ENCODE measurements at regions not wholly inside any gene's neighbourhood (a gene's known extent, or its start where the extent isn't known, plus 50 kb on each side); places are given as distances from the start of the nearest gene placed in this dataset.

DNA sequence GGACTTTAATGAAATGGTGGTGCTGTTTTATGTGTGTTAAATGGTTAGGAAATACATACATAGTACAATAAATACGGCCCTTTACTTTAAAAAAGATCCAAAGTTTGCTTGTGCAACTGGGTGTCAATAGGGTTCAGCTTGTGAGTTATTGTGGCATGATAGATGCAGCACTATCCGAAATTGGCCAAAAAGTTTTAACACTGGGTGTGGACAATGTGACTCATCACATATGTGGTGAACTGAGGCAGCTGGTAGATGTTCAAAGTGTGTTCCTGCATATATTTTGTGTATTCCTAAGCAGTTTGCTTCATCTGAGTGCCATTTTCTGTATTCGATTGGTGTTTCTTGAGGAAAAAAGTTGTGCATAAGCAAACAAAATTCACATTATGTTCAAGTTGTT, 473.1 kb downstream of the KIF20B start:
- Histone ChIP-seq H3K79me2 (ENCODE audit: insufficient read depth, low read depth, low read length) (no peaks in the 10 kb centered on the region), H3K36me3 (ENCODE audit: insufficient read depth, low read length) (no peaks in the 10 kb centered on the region), H3K4me3 (ENCODE audit: low read depth, low read length, poor library complexity, severe bottlenecking) (no peak overlapping the region), H3K27ac (ENCODE audit: low read depth, low read length, poor library complexity, severe bottlenecking) (no peak overlapping the region), H4K20me1 (ENCODE audit: insufficient read depth, low read length) (no peaks in the 10 kb centered on the region), H3K9me3 (ENCODE audit: low read length) (no peaks in the 10 kb centered on the region), H3K4me2 (ENCODE audit: low read length) (no peak overlapping the region), H3K9me2 (ENCODE audit: insufficient read depth, low read length) (no peaks in the 10 kb centered on the region), H2AFZ (ENCODE audit: low read length) (no peak overlapping the region), H3K4me1 (ENCODE audit: insufficient read depth, low read length, poor library complexity, severe bottlenecking) (no peaks in the 10 kb centered on the region)
- no TSS peak for BruUV-seq (replicated peaks)
- DNase-seq (ENCODE audit: low spot score), result no peak
- CTCF ChIA-PET (ENCODE audit: unreplicated experiment), result no interaction called here
- TF ChIP-seq, protein P1, sequence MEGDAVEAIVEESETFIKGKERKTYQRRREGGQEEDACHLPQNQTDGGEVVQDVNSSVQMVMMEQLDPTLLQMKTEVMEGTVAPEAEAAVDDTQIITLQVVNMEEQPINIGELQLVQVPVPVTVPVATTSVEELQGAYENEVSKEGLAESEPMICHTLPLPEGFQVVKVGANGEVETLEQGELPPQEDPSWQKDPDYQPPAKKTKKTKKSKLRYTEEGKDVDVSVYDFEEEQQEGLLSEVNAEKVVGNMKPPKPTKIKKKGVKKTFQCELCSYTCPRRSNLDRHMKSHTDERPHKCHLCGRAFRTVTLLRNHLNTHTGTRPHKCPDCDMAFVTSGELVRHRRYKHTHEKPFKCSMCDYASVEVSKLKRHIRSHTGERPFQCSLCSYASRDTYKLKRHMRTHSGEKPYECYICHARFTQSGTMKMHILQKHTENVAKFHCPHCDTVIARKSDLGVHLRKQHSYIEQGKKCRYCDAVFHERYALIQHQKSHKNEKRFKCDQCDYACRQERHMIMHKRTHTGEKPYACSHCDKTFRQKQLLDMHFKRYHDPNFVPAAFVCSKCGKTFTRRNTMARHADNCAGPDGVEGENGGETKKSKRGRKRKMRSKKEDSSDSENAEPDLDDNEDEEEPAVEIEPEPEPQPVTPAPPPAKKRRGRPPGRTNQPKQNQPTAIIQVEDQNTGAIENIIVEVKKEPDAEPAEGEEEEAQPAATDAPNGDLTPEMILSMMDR (conservative IDR thresholded peaks at IDR 0.05; ENCODE audit: low read length), result no peak
- no peak for TF ChIP-seq EZH2phosphoT487 (IDR thresholded peaks at IDR 0.05; ENCODE audit: borderline replicate concordance, low read depth, low read length)
- POLR2A ChIA-PET, result interaction anchor here (0.6 to 0.8 kb wide), 2 partner anchors 29 to 241 kb away, joined by 3 read pairs; no protein-coding TSS in a partner anchor
- intact Hi-C loops (cut with micrococcal nuclease; ENCODE audit: unreplicated experiment), result no loop called here

DNA sequence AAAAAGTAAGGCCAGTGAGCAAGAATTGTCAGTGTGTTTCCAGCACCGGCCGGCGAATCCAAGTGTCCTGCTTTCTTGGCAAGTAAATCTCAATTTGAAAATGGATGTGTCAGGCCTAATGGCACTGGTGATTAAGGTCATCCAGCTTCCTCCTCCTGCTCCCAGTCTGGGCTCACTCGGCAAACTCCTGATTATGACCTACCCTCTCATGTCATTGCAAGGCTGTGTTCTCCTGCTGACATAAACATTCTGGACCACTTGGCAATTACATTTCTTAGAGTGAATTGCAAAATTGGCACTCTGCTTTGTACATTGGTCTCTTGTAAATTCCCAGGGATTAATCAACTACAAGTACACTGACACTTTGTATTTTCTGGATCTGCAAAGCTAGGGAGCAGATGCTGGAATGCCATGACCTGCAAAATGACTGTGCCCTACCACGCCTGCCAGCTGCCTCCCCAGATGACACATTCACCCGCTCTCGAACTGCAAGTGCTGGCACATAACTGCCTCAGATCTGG, 473.8 kb downstream of the KIF20B start:
- no peak for DNase-seq (ENCODE audit: low spot score)
- H2AFZ ChIP-seq (ENCODE audit: low read length), result no peak overlapping the region
- no peaks in the 10 kb centered on the region for H3K36me3 ChIP-seq (ENCODE audit: insufficient read depth, low read length)
- no peaks in the 10 kb centered on the region for H3K79me2 ChIP-seq (ENCODE audit: insufficient read depth, low read depth, low read length)
- POLR2A ChIA-PET, result interaction anchor here (0.6 to 0.8 kb wide), 2 partner anchors 29 to 240 kb away, joined by 3 read pairs; no protein-coding TSS in a partner anchor
- no TSS peak for BruUV-seq (replicated peaks)
- no peak overlapping the region for H3K4me2 ChIP-seq (ENCODE audit: low read length)
- no peak for TF ChIP-seq EZH2phosphoT487 (IDR thresholded peaks at IDR 0.05; ENCODE audit: borderline replicate concordance, low read depth, low read length)
- TF ChIP-seq, protein P1 (conservative IDR thresholded peaks at IDR 0.05; ENCODE audit: low read length), result no peak
- intact Hi-C loops (cut with micrococcal nuclease; ENCODE audit: unreplicated experiment), result no loop called here
- no peaks in the 10 kb centered on the region for H4K20me1 ChIP-seq (ENCODE audit: insufficient read depth, low read length)
- H3K9me2 ChIP-seq (ENCODE audit: insufficient read depth, low read length), result no peaks in the 10 kb centered on the region
- H3K4me3 ChIP-seq (ENCODE audit: low read depth, low read length, poor library complexity, severe bottlenecking), result no peak overlapping the region
- no peaks in the 10 kb centered on the region for H3K9me3 ChIP-seq (ENCODE audit: low read length)
- no peak overlapping the region for H3K27ac ChIP-seq (ENCODE audit: low read depth, low read length, poor library complexity, severe bottlenecking)
- CTCF ChIA-PET (ENCODE audit: unreplicated experiment), result no interaction called here
- H3K4me1 ChIP-seq (ENCODE audit: insufficient read depth, low read length, poor library complexity, severe bottlenecking), result no peaks in the 10 kb centered on the region

DNA sequence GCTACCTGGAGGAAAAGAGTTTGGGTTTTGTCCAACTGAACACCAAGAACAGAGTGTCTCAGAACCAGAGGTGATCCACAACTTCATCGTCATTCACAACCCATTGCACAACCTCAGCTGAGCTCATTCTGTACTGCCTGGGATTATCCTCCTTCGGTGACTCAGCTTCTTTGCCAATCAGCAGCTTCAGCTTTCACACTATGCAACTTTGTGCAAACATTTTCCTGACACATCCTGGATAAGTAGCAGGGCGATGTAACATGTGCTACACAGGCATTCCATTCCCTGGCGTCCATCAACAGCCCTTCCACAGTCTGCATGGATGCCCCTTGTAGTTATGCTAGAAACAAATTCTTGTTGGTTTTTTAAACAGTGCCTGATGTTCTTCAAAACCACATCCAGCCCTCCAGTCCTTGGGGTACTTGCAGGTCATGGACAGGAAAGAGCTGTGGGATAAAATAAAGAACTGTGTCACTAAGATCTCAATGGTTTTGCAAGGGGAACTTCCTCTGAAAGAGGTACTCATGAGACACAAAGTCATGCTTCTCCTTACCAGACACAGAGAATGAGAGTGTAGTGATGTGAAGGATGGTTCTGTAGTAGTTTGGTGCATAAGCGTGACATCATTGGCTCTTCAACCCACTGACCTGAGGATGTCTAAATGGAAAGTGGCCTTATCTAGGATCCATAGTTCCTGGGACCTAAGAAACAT, 478.5 kb downstream of the KIF20B start:
- H3K4me3 ChIP-seq (ENCODE audit: low read depth, low read length, poor library complexity, severe bottlenecking), result no peak overlapping the region
- POLR2A ChIA-PET, result no interaction called here
- no peak for TF ChIP-seq EZH2phosphoT487 (IDR thresholded peaks at IDR 0.05; ENCODE audit: borderline replicate concordance, low read depth, low read length)
- TF ChIP-seq, protein P1 (conservative IDR thresholded peaks at IDR 0.05; ENCODE audit: low read length), result no peak
- CTCF ChIA-PET (ENCODE audit: unreplicated experiment), result no interaction called here
- no peak for DNase-seq (ENCODE audit: low spot score)
- no peaks in the 10 kb centered on the region for H3K79me2 ChIP-seq (ENCODE audit: insufficient read depth, low read depth, low read length)
- H3K9me3 ChIP-seq (ENCODE audit: low read length), result no peaks in the 10 kb centered on the region
- H3K9me2 ChIP-seq (ENCODE audit: insufficient read depth, low read length), result no peaks in the 10 kb centered on the region
- no peaks in the 10 kb centered on the region for H3K36me3 ChIP-seq (ENCODE audit: insufficient read depth, low read length)
- no peaks in the 10 kb centered on the region for H3K4me1 ChIP-seq (ENCODE audit: insufficient read depth, low read length, poor library complexity, severe bottlenecking)
- H4K20me1 ChIP-seq (ENCODE audit: insufficient read depth, low read length), result no peaks in the 10 kb centered on the region
- no peak overlapping the region for H3K4me2 ChIP-seq (ENCODE audit: low read length)
- intact Hi-C loops (cut with micrococcal nuclease; ENCODE audit: unreplicated experiment), result no loop called here
- no peak overlapping the region for H3K27ac ChIP-seq (ENCODE audit: low read depth, low read length, poor library complexity, severe bottlenecking)
- no peak overlapping the region for H2AFZ ChIP-seq (ENCODE audit: low read length)
- BruUV-seq (replicated peaks), result no TSS peak

Data from OCI-LY7 (cell line).